ENCODE measurements at regions not wholly inside any gene's neighbourhood (a gene's known extent, or its start where the extent isn't known, plus 50 kb on each side); places are given as distances from the start of the nearest gene placed in this dataset.
"Not testable (repeated sequence)": the region's sequence is repeated elsewhere in the genome, so short reads cannot be mapped to it uniquely, and the experiment has no call there.

GRCh38 chr3:144023543-144023942 lies 51.9 kb downstream of the DIPK2A start:
- DNase-seq, result not testable (repeated sequence)

DNA sequence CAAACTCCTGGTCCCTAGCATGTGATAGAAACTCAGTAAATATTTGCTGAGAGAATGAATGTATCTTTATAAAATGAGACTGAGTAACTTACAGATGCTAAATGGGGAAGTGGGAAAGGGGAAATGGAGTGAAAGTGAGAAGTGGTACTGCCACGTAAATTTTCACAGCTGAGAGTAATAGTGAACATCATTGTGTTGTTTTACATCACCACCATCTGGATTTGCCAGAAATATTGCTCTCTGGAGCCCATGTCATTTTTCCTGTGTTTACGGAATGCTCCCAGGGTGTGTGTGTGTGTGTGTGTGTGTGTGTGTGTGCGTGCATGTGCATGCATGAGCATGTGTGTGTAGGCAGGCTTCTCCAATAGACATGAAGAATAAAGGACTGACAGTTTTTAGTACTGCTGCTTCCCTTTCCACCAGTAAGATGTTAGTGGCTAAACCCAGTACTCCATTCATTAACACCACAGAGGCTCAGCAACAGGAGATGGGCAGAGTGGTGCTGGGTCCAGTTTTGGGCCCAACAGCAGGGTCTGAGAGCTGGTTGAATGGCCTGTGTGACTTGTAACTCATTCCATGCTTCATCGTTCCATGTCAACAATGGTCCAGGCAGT lies 57.3 kb downstream of the DIPK2A start:
- no peak for DNase-seq

GRCh38 chr3:144029769-144030168 lies 58.1 kb downstream of the DIPK2A start:
- DNase-seq, result no peak

DNA sequence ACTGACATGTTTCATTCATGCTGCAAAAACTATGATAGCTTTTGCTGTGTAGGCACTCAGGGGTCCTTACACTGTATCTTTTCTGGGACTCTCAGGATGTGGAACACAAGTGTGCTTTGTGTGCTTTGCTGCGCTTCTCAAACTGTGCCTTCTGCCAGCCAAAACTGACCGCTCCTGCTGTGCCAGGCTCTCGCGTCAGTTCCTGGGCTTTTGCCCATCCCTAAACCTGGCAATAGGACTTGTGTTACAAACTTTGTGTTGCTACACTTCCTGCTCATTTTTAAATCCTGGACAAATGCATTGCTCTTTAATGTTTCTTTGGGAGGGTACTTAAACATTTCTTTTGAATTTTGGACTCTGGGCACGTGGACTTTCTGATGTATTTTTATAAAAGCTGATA lies 60.3 kb downstream of the DIPK2A start:
- DNase-seq, result no peak

GRCh38 chr3:144032531-144033239 lies 61.1 kb downstream of the DIPK2A start:
- no peak for DNase-seq

DNA sequence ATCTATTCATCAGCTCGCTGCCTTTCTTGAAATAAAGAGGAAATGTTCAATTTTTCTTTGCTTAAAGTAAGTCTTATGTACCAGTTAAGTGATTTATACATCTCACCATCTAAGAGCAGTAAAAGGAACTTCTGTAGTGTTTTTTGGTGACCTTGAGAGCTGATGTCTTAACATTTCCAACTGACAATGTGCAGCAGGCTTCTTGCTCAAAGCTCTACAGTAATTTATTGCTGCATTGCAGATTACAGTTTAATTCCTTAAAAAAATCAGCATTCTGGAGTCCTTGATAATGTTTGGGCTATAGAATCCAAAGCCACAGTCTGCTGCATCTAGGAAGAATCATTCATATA lies 61.6 kb downstream of the DIPK2A start:
- no peak for DNase-seq

GRCh38 chr3:144033863-144034262 lies 62.2 kb downstream of the DIPK2A start:
- DNase-seq, result no peak

DNA sequence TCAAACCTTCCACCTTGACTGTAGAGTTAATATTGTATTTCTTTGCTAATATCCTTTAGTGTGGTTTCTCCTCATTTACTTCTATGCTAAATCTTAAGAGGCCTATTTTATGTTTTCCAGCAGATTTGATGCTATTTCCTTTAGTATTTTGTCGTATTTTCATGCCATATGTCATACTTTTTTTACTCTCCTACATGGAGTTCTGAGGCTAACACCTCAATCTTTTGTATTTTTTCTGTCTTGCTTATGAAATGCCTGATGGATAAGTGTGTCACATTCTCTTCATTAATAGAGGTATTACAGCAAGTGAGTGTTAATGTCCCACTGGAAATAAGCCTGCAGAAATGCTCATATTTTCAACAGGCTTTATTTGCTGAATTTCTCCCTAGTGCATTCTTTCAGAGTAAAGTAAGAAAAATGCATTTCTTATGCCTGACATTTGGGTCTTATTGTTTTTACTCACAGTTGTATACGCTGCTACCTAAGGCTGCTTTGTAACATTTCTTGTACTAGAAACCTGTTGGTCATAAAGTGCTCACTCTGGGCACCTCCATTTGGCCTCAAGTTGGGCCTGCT lies 63.2 kb downstream of the DIPK2A start:
- no peak for DNase-seq

DNA sequence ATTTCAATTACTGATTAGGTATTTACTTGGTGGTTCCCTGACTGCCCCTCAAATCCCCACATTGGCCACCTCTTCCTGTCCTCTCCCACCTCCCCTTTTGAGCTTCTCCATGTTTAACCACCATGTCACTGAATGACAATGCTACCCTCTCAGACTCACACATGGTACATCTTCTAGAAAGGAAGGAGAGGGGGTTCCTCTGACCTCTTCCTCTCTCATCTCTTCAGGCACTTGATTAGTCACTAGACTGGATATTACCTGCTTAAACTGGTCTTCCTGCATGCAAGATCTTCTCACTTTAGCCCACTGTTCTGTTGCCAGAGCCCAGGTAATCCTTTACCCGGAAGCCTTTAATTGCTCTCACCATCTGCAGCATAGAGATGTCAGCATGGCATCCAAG lies 64.9 kb downstream of the DIPK2A start:
- DNase-seq, result no peak

GRCh38 chr3:144039661-144040060 lies 68.0 kb downstream of the DIPK2A start:
- no peak for DNase-seq

DNA sequence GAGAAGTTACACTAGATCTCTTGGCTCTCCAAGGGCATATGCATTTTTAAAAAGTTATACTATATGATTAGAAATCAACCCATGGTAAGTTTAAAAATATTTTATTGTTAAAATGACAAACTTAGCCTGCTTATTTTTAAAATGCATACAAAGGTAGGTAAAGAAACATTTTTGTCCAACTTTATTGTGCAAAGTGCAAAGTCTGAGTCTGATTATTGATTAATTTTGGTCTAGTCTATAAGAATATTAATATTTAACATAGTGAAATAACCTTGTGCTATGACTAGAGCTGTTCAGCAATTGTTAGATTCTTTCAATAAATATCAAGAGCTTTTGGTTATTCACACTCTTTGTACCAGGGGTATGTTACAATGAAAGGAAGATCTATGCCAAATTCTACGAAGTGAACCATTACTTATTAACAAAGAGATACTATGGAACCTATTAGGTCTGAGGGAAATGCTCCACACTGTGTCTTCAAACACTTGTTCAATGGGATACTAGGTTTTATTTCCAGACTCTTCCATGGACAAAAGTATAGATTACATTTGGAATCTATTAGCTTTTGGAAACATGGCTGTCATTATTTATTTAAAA lies 70.4 kb downstream of the DIPK2A start:
- no peak for DNase-seq

DNA sequence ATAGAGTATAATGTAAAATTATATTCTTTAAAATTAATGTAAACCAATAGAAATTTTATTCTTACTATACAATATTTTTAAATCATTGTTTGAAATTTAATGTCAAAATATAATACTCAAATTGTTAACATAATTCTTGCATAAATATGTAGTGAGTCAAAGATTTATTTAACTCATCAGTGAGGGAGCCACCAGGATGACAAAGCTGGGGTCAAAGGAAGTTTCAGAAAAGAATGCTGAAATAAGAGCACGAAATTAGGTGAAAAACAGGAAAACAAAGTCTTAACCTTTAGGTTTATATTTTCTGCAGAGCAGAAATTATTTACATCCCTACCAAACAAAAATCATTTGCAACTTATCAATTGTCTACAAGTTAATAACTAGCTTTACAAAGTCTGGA lies 74.1 kb downstream of the DIPK2A start:
- no peak for DNase-seq

GRCh38 chr3:144049374-144049773 lies 77.8 kb downstream of the DIPK2A start:
- no peak for DNase-seq

DNA sequence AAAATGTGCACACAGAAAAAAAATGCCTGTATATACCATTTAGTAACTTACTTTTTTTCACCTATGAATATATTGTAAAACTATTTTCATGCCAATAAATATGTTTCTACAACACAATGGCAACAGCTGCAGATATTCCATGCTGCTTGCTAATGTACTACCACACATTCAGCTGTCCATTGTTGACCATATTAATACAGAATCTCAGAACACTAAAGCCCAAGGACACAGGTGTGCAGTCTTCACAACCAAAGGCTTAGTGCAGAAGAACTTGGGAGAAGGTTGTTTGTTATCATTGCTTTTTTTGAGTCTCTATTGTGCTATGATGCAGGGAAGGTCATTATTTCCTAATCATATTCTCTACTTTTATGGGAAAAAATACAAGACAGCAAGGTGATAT lies 79.6 kb downstream of the DIPK2A start:
- no peak for DNase-seq

DNA sequence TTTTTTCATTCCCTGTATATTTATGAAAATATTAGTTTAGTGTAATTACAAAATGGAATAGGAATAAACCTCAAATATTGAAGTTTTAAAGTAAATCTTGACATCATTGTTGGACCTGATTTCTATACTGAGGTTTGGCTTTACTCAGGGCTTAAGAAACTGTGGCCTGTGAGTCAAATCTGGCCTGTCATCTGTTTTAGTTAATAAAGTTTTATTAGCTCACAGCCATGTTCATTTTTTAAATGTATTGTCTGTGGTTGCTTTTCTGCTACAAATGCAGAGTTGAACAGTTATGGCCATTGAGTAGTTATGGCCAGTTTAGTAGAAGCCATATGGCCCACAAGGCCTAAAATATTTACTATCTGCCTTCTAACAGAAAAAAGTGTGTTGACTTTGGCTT lies 80.7 kb downstream of the DIPK2A start:
- no peak for DNase-seq

DNA sequence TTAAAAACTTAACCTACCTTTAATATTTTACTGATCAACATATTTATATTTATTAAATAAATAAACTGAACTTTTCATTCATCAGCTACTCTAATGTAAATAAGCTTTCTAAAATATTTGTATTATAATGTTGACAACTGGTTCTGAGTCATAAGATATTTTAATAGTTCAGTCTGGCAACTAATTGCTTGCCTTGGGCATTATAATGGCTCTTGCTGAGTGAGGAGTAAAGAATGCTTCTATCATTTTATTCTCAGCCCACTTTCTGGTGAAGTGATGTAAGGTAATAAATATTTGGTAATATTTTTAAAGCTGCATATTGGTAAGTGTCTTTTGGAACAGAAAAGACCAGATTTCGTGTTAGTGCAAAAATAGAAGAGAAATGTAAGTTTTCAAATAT lies 81.5 kb downstream of the DIPK2A start:
- DNase-seq, result no peak

DNA sequence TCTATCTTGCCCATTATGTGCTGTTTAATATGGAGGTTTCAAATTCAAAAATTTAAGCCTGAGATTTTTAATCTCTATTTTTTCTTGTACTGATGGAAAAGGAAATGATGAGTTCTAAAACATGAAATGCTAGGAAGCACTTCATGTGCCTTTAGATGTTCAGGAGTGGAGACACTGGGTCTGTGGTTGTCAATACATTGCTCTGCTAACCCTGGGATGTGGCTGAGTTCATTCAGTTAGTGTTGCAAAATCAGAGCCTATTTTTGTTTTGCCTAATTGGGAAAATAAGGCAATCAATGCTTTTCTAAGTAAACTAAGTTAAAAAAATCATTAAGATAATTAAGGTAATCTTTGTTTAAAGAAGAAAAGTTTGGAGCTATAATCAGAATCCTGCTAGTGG lies 83.1 kb downstream of the DIPK2A start:
- no peak for DNase-seq

DNA sequence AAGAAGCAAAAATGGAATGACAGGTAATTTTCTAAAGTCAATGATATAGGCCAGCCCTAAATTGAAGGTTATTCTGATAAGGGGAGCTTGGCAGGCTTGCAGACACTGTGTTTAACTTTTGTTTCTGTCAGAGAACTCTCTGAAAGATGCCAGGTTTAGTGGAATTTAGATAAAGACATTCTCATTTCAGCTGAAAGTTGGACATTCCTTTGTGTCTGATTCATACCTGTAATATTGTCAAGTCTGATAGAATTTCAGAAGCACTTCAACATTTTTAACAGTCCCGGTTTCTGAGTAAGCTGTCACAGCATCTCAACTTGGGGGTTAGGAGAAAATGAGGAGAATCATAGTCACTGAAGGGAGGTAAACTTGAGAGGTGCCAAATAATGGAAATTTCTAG lies 84.0 kb downstream of the DIPK2A start:
- DNase-seq, result no peak

GRCh38 chr3:144058713-144059112 lies 87.1 kb downstream of the DIPK2A start:
- DNase-seq, result no peak

DNA sequence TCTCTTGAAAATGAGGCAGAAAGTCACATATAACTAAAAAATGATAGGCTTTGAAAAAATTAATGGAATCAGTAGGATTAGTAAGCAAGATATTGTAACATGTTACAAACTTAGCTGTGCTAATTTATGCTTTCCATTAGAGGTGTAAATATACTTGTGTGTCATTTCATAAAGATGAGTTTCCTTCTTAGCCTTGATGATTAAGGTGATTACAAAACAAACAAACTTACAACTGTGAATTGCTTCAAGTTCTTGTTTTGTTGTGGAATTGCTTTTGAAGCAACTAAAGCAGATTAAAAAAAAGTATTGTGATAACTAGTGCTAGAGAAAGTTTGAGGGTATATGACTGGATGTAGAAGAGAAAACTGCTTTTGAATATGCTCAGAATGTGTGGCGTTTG lies 87.9 kb downstream of the DIPK2A start:
- no peak for DNase-seq

GRCh38 chr3:144060881-144061280 lies 89.3 kb downstream of the DIPK2A start:
- no peak for DNase-seq

DNA sequence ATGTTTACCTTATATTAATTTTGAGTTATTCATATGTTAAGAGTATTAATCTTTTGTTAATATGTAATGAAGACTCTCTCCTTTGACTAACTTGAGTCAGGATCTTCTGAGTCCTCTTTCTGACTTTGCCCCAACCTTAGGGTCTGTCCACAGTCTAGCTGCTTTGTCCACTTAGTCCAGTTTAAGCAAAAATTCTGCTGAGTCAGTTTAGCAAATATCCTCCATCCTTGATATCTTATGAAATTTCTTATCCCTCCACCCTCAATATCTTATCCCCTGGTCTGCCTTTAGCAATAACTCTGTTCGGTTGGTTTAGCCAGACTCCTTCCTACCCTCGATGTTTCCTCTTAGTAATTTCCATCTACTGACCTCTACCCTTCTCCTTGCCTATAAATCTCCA lies 91.7 kb downstream of the DIPK2A start:
- DNase-seq, result no peak

- no peak for DNase-seq
Measured at GRCh38 chr3:144067059-144067458, 95.4 kb downstream of the DIPK2A start.

DNA sequence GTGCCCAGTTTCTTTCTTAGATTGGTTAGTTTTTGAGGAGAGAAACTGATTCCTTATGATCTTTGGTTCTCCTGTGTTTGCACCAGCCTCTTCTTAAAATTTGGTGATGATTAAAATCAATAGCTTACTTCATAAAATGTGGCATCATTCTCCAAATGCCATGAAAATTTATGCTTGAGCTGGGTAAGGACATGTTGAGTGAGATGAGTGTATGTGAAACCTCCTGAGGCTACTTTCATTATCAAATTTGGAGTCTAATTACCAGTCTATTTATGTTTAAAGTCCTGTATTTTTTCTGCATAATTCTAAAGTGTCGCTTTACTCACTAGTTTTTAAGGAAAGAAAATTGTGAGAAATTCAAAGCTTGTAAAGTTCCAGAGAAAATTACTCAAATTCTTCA lies 102.1 kb downstream of the DIPK2A start:
- no peak for DNase-seq

Measured in NK-92 treated with Interleukin-12 subunit alpha and Interleukin-12 subunit beta, amount 100 ng/mL, for 24 hours (cell line).